ENCODE measurements at regions not wholly inside any gene's neighbourhood (a gene's known extent, or its start where the extent isn't known, plus 50 kb on each side); places are given as distances from the start of the nearest gene placed in this dataset.
A peak's percentile ranks its signal among the peaks of the same experiment; 100 is the strongest.

DNA sequence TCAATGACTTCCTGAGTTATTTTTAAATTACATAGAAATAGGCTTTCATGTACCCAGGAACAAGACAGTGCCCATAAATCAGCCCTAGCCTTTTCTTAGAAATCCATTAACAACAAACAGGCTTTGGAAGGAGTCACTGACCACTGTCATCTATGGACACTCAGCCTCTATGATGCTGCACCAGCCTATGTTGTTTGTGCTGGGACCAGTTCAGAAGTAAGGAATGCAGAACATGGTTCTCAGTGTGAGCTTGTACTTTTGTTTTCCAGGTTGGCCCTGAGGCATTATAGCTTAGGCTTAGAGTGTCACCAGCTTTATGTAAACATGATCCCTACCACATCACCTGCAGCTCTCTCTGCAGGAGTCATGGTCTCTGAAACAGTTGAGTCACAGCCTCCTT, 335.7 kb upstream of the CDH7 start:
- no peak overlapping the region for H3K4me2 ChIP-seq (ENCODE audit: low read length)
- no peak overlapping the region for H3K9ac ChIP-seq (ENCODE audit: low read length)
- POLR2A ChIA-PET (ENCODE audit: unreplicated experiment) = no interaction called here
- H3K4me3 ChIP-seq (ENCODE audit: low read length) = no peak overlapping the region
- peak; percentile 99 for ATAC-seq
- intact Hi-C loops (cut with micrococcal nuclease) = no loop called here
- no peak for TF ChIP-seq EZH2 (IDR thresholded peaks at IDR 0.05; ENCODE audit: low read length, unreplicated experiment)
- TF ChIP-seq, protein P1, sequence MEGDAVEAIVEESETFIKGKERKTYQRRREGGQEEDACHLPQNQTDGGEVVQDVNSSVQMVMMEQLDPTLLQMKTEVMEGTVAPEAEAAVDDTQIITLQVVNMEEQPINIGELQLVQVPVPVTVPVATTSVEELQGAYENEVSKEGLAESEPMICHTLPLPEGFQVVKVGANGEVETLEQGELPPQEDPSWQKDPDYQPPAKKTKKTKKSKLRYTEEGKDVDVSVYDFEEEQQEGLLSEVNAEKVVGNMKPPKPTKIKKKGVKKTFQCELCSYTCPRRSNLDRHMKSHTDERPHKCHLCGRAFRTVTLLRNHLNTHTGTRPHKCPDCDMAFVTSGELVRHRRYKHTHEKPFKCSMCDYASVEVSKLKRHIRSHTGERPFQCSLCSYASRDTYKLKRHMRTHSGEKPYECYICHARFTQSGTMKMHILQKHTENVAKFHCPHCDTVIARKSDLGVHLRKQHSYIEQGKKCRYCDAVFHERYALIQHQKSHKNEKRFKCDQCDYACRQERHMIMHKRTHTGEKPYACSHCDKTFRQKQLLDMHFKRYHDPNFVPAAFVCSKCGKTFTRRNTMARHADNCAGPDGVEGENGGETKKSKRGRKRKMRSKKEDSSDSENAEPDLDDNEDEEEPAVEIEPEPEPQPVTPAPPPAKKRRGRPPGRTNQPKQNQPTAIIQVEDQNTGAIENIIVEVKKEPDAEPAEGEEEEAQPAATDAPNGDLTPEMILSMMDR (conservative IDR thresholded peaks at IDR 0.05; ENCODE audit: low read depth, low read length) = no peak
- no TSS peak for BruUV-seq (replicated peaks)
- peak; percentile 86 for DNase-seq
- no peaks in the 10 kb centered on the region for H4K20me1 ChIP-seq (ENCODE audit: low read length)
- no peak overlapping the region for H3K27ac ChIP-seq (ENCODE audit: low read length)
- CTCF ChIA-PET = no interaction called here
- H3K4me1 ChIP-seq (ENCODE audit: insufficient read depth, low read length) = peaks cover 8% of the 10 kb centered on the region
- no peaks in the 10 kb centered on the region for H3K9me2 ChIP-seq (replicated peaks; ENCODE audit: low read length)
- H3F3A ChIP-seq (ENCODE audit: low read length, unreplicated experiment) = no peaks in the 10 kb centered on the region
- no peaks in the 10 kb centered on the region for H3K9me3 ChIP-seq (ENCODE audit: low read length)
- no peak overlapping the region for H2AFZ ChIP-seq (ENCODE audit: low read length)
- H3K36me3 ChIP-seq (ENCODE audit: low read depth, low read length) = no peaks in the 10 kb centered on the region
- H3K79me2 ChIP-seq (ENCODE audit: low read length) = no peaks in the 10 kb centered on the region
- H3K27me3 ChIP-seq (ENCODE audit: low read length) = no peaks in the 10 kb centered on the region

GRCh38 chr18:65414501-65414900, 336.3 kb upstream of the CDH7 start:
- no peaks in the 10 kb centered on the region for H3K79me2 ChIP-seq (ENCODE audit: low read length)
- ChIA-PET CTCF (no interaction called here), POLR2A (ENCODE audit: unreplicated experiment) (no interaction called here)
- no peak for DNase-seq
- no peak overlapping the region for H3K9ac ChIP-seq (ENCODE audit: low read length)
- no peak overlapping the region for H3K27ac ChIP-seq (ENCODE audit: low read length)
- H3F3A ChIP-seq (ENCODE audit: low read length, unreplicated experiment) = no peaks in the 10 kb centered on the region
- BruUV-seq (replicated peaks) = no TSS peak
- no peak overlapping the region for H3K4me2 ChIP-seq (ENCODE audit: low read length)
- ATAC-seq = no peak
- H3K4me3 ChIP-seq (ENCODE audit: low read length) = no peak overlapping the region
- H3K4me1 ChIP-seq (ENCODE audit: insufficient read depth, low read length) = peaks cover 8% of the 10 kb centered on the region
- no peak overlapping the region for H2AFZ ChIP-seq (ENCODE audit: low read length)
- no peaks in the 10 kb centered on the region for H3K27me3 ChIP-seq (ENCODE audit: low read length)
- intact Hi-C loops (cut with micrococcal nuclease) = no loop called here
- H3K9me3 ChIP-seq (ENCODE audit: low read length) = no peaks in the 10 kb centered on the region
- H3K9me2 ChIP-seq (replicated peaks; ENCODE audit: low read length) = no peaks in the 10 kb centered on the region
- TF ChIP-seq EZH2 (IDR thresholded peaks at IDR 0.05; ENCODE audit: low read length, unreplicated experiment) (no peak), EZH2phosphoT487 (IDR thresholded peaks at IDR 0.05; ENCODE audit: borderline replicate concordance, low read length) (no peak)
- TF ChIP-seq, protein P1 (conservative IDR thresholded peaks at IDR 0.05; ENCODE audit: low read depth, low read length) = no peak
- no peaks in the 10 kb centered on the region for H4K20me1 ChIP-seq (ENCODE audit: low read length)
- no peaks in the 10 kb centered on the region for H3K36me3 ChIP-seq (ENCODE audit: low read depth, low read length)

DNA sequence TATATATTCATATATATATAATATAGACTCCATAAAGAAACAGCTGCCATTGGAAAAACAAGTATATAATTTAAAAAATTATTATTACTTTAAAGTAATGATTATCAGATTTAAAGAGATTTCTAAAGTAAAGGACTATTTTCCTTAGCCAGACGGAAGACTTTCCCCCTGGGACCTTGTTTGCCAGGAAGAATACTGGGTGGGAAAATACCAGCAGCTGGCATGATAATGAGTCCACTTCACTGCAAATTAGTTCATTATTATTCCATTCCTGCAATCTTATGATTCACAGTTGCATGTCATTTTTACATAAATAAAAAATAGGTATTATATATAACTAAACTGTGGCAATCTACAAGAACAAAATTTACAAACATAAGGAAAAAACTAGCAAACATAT, 339.8 kb upstream of the CDH7 start:
- ATAC-seq (no peak), DNase-seq (no peak)
- no peak overlapping the region for H3K4me3 ChIP-seq (ENCODE audit: low read length)
- H3K9me3 ChIP-seq (ENCODE audit: low read length) = no peaks in the 10 kb centered on the region
- ChIA-PET POLR2A (ENCODE audit: unreplicated experiment) (interaction anchor here (0.6 kb wide), 1 partner anchor 462 kb away, joined by 7 read pairs; no protein-coding TSS in a partner anchor), CTCF (no interaction called here)
- H3K79me2 ChIP-seq (ENCODE audit: low read length) = no peaks in the 10 kb centered on the region
- H3K27ac ChIP-seq (ENCODE audit: low read length) = no peak overlapping the region
- H4K20me1 ChIP-seq (ENCODE audit: low read length) = no peaks in the 10 kb centered on the region
- no peaks in the 10 kb centered on the region for H3K36me3 ChIP-seq (ENCODE audit: low read depth, low read length)
- no peak overlapping the region for H2AFZ ChIP-seq (ENCODE audit: low read length)
- peaks cover 8% of the 10 kb centered on the region for H3K4me1 ChIP-seq (ENCODE audit: insufficient read depth, low read length)
- intact Hi-C loops (cut with micrococcal nuclease) = no loop called here
- no TSS peak for BruUV-seq (replicated peaks)
- no peaks in the 10 kb centered on the region for H3K9me2 ChIP-seq (replicated peaks; ENCODE audit: low read length)
- H3K9ac ChIP-seq (ENCODE audit: low read length) = no peak overlapping the region
- no peak overlapping the region for H3K4me2 ChIP-seq (ENCODE audit: low read length)
- H3K27me3 ChIP-seq (ENCODE audit: low read length) = no peaks in the 10 kb centered on the region
- TF ChIP-seq EZH2phosphoT487 (IDR thresholded peaks at IDR 0.05; ENCODE audit: borderline replicate concordance, low read length) (no peak), EZH2 (IDR thresholded peaks at IDR 0.05; ENCODE audit: low read length, unreplicated experiment) (no peak)
- TF ChIP-seq, protein P1 (conservative IDR thresholded peaks at IDR 0.05; ENCODE audit: low read depth, low read length) = no peak
- H3F3A ChIP-seq (ENCODE audit: low read length, unreplicated experiment) = no peaks in the 10 kb centered on the region

All from PC-3 (cell line).